ENCODE measurements at regions not wholly inside any gene's neighbourhood (a gene's known extent, or its start where the extent isn't known, plus 50 kb on each side); places are given as distances from the start of the nearest gene placed in this dataset.

DNA sequence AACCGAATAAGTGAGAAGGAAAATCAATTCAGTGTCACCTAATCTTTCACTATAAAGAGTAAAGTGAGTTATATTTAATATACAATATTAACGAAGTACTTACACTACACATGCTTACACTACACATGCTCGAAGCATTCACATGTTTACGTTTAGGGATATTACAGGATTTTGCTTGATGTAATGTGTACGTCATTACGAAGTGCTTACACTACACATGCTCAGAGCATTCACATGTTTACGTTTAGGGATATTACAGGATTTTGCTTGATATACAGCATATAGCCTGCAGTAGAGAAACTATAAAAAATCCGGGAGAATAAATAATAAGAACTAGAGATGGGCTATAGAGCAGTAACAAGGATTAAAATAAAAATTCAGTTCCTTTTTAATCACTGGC is 538.8 kb upstream of the CXADR start:
- H3K4me3 ChIP-seq (ENCODE audit: low read length), result no peak overlapping the region
- no peak overlapping the region for H3K4me2 ChIP-seq (ENCODE audit: low read length)
- H3K9me3 ChIP-seq (ENCODE audit: insufficient read depth, low read length), result no peaks in the 10 kb centered on the region
- no peak overlapping the region for H2AFZ ChIP-seq (ENCODE audit: low read depth, low read length)
- no peak overlapping the region for H3K9ac ChIP-seq (ENCODE audit: low read length)
- no peaks in the 10 kb centered on the region for H4K20me1 ChIP-seq (ENCODE audit: insufficient read depth, low read length)
- no peaks in the 10 kb centered on the region for H3K79me2 ChIP-seq (ENCODE audit: low read length)
- no peaks in the 10 kb centered on the region for H3K4me1 ChIP-seq (ENCODE audit: low read length)
- no peaks in the 10 kb centered on the region for H3K36me3 ChIP-seq (replicated peaks; ENCODE audit: low read depth, low read length)
- no peaks in the 10 kb centered on the region for H3K27me3 ChIP-seq (ENCODE audit: low read depth, low read length)
- TF ChIP-seq, protein P1, sequence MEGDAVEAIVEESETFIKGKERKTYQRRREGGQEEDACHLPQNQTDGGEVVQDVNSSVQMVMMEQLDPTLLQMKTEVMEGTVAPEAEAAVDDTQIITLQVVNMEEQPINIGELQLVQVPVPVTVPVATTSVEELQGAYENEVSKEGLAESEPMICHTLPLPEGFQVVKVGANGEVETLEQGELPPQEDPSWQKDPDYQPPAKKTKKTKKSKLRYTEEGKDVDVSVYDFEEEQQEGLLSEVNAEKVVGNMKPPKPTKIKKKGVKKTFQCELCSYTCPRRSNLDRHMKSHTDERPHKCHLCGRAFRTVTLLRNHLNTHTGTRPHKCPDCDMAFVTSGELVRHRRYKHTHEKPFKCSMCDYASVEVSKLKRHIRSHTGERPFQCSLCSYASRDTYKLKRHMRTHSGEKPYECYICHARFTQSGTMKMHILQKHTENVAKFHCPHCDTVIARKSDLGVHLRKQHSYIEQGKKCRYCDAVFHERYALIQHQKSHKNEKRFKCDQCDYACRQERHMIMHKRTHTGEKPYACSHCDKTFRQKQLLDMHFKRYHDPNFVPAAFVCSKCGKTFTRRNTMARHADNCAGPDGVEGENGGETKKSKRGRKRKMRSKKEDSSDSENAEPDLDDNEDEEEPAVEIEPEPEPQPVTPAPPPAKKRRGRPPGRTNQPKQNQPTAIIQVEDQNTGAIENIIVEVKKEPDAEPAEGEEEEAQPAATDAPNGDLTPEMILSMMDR (IDR thresholded peaks at IDR 0.05; ENCODE audit: low read depth, low read length), result no peak
- TF ChIP-seq EZH2phosphoT487 (IDR thresholded peaks at IDR 0.05; ENCODE audit: low read depth), result no peak
- H3K27ac ChIP-seq (ENCODE audit: low read length), result no peak overlapping the region

DNA sequence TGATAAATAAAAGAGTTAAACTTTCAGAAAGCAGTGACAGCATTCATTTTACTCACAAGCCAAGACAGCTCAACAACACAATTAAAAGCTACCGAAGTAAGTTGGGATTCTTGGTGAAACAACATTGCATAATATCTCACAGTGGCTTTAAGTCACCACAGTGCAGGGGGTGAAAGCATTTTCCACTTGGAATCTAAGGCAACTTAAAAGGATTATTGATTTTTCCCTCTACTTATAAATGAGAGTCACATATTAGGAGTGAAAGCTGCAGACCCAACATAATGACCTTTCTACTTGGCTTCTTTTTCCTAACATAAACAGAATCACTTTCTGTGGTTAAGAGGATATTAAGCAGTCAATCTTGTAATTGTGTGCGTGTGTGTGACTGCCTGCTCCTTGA is 536.6 kb upstream of the CXADR start:
- Histone ChIP-seq H3K4me1 (ENCODE audit: low read length) (no peaks in the 10 kb centered on the region), H3K27me3 (ENCODE audit: low read depth, low read length) (no peaks in the 10 kb centered on the region), H3K27ac (ENCODE audit: low read length) (no peak overlapping the region), H3K9ac (ENCODE audit: low read length) (no peak overlapping the region), H4K20me1 (ENCODE audit: insufficient read depth, low read length) (no peaks in the 10 kb centered on the region), H2AFZ (ENCODE audit: low read depth, low read length) (no peak overlapping the region), H3K79me2 (ENCODE audit: low read length) (no peaks in the 10 kb centered on the region), H3K4me2 (ENCODE audit: low read length) (no peak overlapping the region), H3K36me3 (replicated peaks; ENCODE audit: low read depth, low read length) (no peaks in the 10 kb centered on the region), H3K4me3 (ENCODE audit: low read length) (no peak overlapping the region), H3K9me3 (ENCODE audit: insufficient read depth, low read length) (no peaks in the 10 kb centered on the region)
- no peak for TF ChIP-seq EZH2phosphoT487 (IDR thresholded peaks at IDR 0.05; ENCODE audit: low read depth)
- TF ChIP-seq, protein P1 (IDR thresholded peaks at IDR 0.05; ENCODE audit: low read depth, low read length), result no peak

DNA sequence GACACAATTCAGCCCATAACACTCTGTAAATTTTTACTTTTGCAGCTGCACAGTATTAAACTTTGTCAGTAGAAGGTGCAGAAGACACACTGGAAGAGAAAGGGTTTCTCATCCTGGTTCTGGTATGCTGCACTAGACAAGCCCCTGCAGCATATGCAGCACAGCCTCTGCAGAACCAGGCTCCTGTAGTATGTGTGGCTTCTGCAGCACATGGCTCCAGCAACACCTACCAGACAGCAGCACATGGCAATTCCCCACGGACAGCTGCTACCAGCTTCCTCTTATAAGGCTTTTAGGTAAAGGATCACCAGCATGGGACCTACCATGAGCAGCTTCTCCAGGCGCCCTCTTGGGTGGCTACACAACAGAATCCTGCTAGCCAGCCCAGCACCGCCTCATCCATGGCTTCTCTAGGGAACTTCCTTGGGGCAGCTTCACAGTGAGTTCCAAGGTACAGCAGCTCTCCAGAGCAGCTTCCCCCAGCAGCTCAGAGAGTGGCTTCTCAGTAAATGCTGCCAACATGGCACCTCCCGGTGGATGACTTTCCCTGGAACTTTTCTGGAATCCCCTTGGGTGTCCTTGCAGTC is 534.4 kb upstream of the CXADR start:
- no peak overlapping the region for H3K27ac ChIP-seq (ENCODE audit: low read length)
- no peak overlapping the region for H2AFZ ChIP-seq (ENCODE audit: low read depth, low read length)
- no peaks in the 10 kb centered on the region for H3K79me2 ChIP-seq (ENCODE audit: low read length)
- H3K36me3 ChIP-seq (replicated peaks; ENCODE audit: low read depth, low read length), result no peaks in the 10 kb centered on the region
- H3K4me3 ChIP-seq (ENCODE audit: low read length), result no peak overlapping the region
- no peak for TF ChIP-seq EZH2phosphoT487 (IDR thresholded peaks at IDR 0.05; ENCODE audit: low read depth)
- TF ChIP-seq, protein P1 (IDR thresholded peaks at IDR 0.05; ENCODE audit: low read depth, low read length), result no peak
- no peak overlapping the region for H3K4me2 ChIP-seq (ENCODE audit: low read length)
- no peaks in the 10 kb centered on the region for H3K4me1 ChIP-seq (ENCODE audit: low read length)
- H3K9me3 ChIP-seq (ENCODE audit: insufficient read depth, low read length), result no peaks in the 10 kb centered on the region
- no peak overlapping the region for H3K9ac ChIP-seq (ENCODE audit: low read length)
- H4K20me1 ChIP-seq (ENCODE audit: insufficient read depth, low read length), result no peaks in the 10 kb centered on the region
- no peaks in the 10 kb centered on the region for H3K27me3 ChIP-seq (ENCODE audit: low read depth, low read length)

DNA sequence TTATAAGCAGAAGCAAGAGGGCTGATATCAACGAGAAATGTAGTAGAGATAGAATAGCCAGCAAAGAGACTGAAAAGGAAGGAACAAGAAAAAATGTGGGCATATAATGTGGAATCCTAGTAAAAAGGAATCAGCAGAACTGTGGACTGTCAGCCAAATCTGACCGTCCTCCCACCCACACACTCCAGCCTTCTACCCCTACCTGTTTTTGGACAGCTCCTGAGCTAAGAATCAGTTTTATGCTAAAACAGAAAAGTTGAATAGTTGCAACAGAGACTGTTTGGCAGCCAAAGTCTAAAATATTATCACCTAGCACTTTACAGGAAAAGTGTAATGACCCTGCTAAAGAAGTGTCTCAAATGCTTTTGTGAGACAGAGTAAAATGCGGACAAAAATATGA is 533.3 kb upstream of the CXADR start:
- Histone ChIP-seq H3K9ac (ENCODE audit: low read length) (no peak overlapping the region), H2AFZ (ENCODE audit: low read depth, low read length) (no peak overlapping the region), H3K9me3 (ENCODE audit: insufficient read depth, low read length) (no peaks in the 10 kb centered on the region), H3K27ac (ENCODE audit: low read length) (no peak overlapping the region), H3K79me2 (ENCODE audit: low read length) (no peaks in the 10 kb centered on the region), H3K36me3 (replicated peaks; ENCODE audit: low read depth, low read length) (no peaks in the 10 kb centered on the region), H3K4me2 (ENCODE audit: low read length) (no peak overlapping the region), H3K27me3 (ENCODE audit: low read depth, low read length) (no peaks in the 10 kb centered on the region), H3K4me1 (ENCODE audit: low read length) (no peaks in the 10 kb centered on the region), H4K20me1 (ENCODE audit: insufficient read depth, low read length) (no peaks in the 10 kb centered on the region), H3K4me3 (ENCODE audit: low read length) (no peak overlapping the region)
- TF ChIP-seq, protein P1 (IDR thresholded peaks at IDR 0.05; ENCODE audit: low read depth, low read length), result no peak
- no peak for TF ChIP-seq EZH2phosphoT487 (IDR thresholded peaks at IDR 0.05; ENCODE audit: low read depth)
